Tibial artery (tissue), 4 donors: ENCODE measurements at regions not wholly inside any gene's neighbourhood (a gene's known extent, or its start where the extent isn't known, plus 50 kb on each side); places are given as distances from the start of the nearest gene placed in this dataset.

ENCODE experiments used
- DNase-seq, 2 donors: peaks; one replicate each; pipeline ENCODE4 v3.0.0-alpha.2; 2019
- H3K27ac ChIP-seq, 2 donors: fragments of 200-600 bp; sonication (generic) in 1 of 2; 1 replicate in 1 of 2; 2 replicates in 1 of 2; pipeline ENCODE4 v1.5.1; 2018 to 2019; ENCODE audit warnings: mild to moderate bottlenecking in 1 of 2
- H3K27me3 ChIP-seq, 2 donors: fragments of 200-600 bp; sonication (generic) in 1 of 2; one replicate each; pipeline versions ENCODE4 v1.5.1 to v1.6.0; 2016 to 2019
- H3K36me3 ChIP-seq, 3 donors: fragments of 200-600 bp; sonication (generic) in 2 of 3; one replicate each; pipeline ENCODE4 v1.5.1; 2016 to 2019; ENCODE audit warnings: mild to moderate bottlenecking in 2 of 3
- H3K4me1 ChIP-seq, 4 donors: fragments of 200-600 bp; sonication (generic) in 2 of 4; 1 replicate in 3 of 4; 2 replicates in 1 of 4; pipeline ENCODE4 v1.5.1; 2016 to 2019
- H3K4me3 ChIP-seq, 2 donors: fragments of 200-600 bp; sonication (generic) in 1 of 2; 1 replicate in 1 of 2; 2 replicates in 1 of 2; pipeline ENCODE4 v1.5.1; 2018 to 2019; ENCODE audit warnings: mild to moderate bottlenecking in 2 of 2
- H3K9me3 ChIP-seq, 3 donors: fragments of 200-600 bp; sonication (generic) in 1 of 3; one replicate each; pipeline ENCODE4 v1.5.1; 2016 to 2019
- intact Hi-C: fragments of 100-400 bp; cut with DNase I; formaldehyde crosslinking; loops from one replicate; pipeline ENCODE4 v1.15.0; 2023; ENCODE audit warnings: low total_unique reads
- TF ChIP-seq, protein P1 (sequence below), 2 experiments: fragments of 200-600 bp in 1 of 2; fragments of 450-650 bp in 1 of 2; IDR thresholded peaks; one replicate each; pipeline ENCODE4 v1.5.1; 2017 to 2019; ENCODE audit warnings: antibody characterized with exemption in 2 of 2, mild to moderate bottlenecking in 1 of 2, moderate library complexity in 1 of 2

GRCh38 chrX:125262836-125263235 is 56.8 kb upstream of the TEX13C start:
- Histone ChIP-seq H3K27me3 (no peaks in the 10 kb centered on the region), H3K4me1 (no peaks in the 10 kb centered on the region), H3K9me3 (peaks cover 0 to 7% (median 0%) of the 10 kb centered on the region in 3 donors), H3K36me3 (no peaks in the 10 kb centered on the region), H3K27ac (no peak overlapping the region), H3K4me3 (no peak overlapping the region)
- TF ChIP-seq, protein P1, sequence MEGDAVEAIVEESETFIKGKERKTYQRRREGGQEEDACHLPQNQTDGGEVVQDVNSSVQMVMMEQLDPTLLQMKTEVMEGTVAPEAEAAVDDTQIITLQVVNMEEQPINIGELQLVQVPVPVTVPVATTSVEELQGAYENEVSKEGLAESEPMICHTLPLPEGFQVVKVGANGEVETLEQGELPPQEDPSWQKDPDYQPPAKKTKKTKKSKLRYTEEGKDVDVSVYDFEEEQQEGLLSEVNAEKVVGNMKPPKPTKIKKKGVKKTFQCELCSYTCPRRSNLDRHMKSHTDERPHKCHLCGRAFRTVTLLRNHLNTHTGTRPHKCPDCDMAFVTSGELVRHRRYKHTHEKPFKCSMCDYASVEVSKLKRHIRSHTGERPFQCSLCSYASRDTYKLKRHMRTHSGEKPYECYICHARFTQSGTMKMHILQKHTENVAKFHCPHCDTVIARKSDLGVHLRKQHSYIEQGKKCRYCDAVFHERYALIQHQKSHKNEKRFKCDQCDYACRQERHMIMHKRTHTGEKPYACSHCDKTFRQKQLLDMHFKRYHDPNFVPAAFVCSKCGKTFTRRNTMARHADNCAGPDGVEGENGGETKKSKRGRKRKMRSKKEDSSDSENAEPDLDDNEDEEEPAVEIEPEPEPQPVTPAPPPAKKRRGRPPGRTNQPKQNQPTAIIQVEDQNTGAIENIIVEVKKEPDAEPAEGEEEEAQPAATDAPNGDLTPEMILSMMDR (IDR thresholded peaks at IDR 0.05), result no peak
- intact Hi-C loops, result no loop called here
- no peak for DNase-seq

DNA sequence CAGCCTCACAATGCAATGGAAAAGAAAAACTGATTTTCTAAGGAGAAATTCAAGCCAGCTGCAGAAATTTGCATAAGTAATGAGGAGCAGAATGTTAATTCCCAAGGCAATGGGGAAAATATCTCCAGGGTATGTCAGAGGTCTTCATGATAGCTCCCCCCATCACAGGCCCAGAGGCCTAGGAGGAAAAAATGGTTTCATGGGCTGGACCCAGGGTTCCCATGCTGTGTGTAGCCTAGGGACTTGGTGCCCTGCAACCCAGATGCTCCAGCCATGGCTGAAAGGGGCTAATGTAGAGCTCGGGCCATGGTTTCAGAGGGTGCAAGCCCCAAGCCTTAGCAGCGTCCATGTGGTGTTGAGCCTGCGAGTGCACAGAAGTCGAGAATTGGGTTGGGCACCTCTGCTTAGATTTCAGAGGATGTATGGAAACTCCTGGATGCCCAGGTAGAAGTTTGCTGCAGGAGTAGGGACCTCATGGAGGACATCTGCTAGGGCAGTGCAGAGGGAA is 53.5 kb upstream of the TEX13C start:
- H3K27me3 ChIP-seq, result no peaks in the 10 kb centered on the region
- TF ChIP-seq, protein P1 (IDR thresholded peaks at IDR 0.05), result no peak
- H3K4me1 ChIP-seq, result no peaks in the 10 kb centered on the region
- intact Hi-C loops, result no loop called here
- H3K9me3 ChIP-seq, result peaks cover 0 to 7% (median 0%) of the 10 kb centered on the region in 3 donors
- no peak for DNase-seq
- no peaks in the 10 kb centered on the region for H3K36me3 ChIP-seq
- H3K4me3 ChIP-seq, result no peak overlapping the region
- H3K27ac ChIP-seq, result no peak overlapping the region
